AG04450 (cell line): ENCODE measurements at regions not wholly inside any gene's neighbourhood (a gene's known extent, or its start where the extent isn't known, plus 50 kb on each side); places are given as distances from the start of the nearest gene placed in this dataset.
"Not testable (repeated sequence)": the region's sequence is repeated elsewhere in the genome, so short reads cannot be mapped to it uniquely, and the experiment has no call there.

Experiments
- CTCF ChIA-PET: fragments of 300-600, 350-600 bp; formaldehyde crosslinking; extraction: SDS; loops from one replicate; lab custom pipeline; 2022; ENCODE audit warnings: antibody characterized with exemption, inconsistent platforms; lab: Charles Lee
- POLR2A ChIA-PET: fragments of 350-600 bp; formaldehyde crosslinking; extraction: SDS; loops from one replicate; lab custom pipeline; 2021; ENCODE audit warnings: antibody characterized with exemption, inconsistent platforms; lab: Yijun Ruan, JAX
- DNase-seq: peaks from one replicate; pipeline ENCODE4 v3.0.0-alpha.2; 2011; ENCODE audit warnings: low read depth, low spot score
- H3K27ac ChIP-seq: one replicate; pipeline ENCODE4 v1.5.1; 2012; ENCODE audit warnings: low read depth, low read length, control low read depth
- H3K27me3 ChIP-seq: one replicate; pipeline ENCODE4 v1.6.0; 2012; ENCODE audit warnings: low read length; ENCODE audit not compliant: control insufficient read depth, insufficient read depth
- H3K4me3 ChIP-seq: 2 replicates; pipeline ENCODE4 v1.5.1; 2011; ENCODE audit warnings: mild to moderate bottlenecking, low read depth, low read length, control low read depth
- H3K9me3 ChIP-seq: 2 replicates; pipeline ENCODE4 v1.5.1; 2012; ENCODE audit warnings: low read length; ENCODE audit not compliant: control insufficient read depth, insufficient read depth
- TF ChIP-seq, protein P1 (sequence below): IDR thresholded peaks from 2 replicates; pipeline ENCODE4 v1.5.1; 2011; ENCODE audit warnings: low read depth, low read length, control low read depth, inconsistent platforms

DNA sequence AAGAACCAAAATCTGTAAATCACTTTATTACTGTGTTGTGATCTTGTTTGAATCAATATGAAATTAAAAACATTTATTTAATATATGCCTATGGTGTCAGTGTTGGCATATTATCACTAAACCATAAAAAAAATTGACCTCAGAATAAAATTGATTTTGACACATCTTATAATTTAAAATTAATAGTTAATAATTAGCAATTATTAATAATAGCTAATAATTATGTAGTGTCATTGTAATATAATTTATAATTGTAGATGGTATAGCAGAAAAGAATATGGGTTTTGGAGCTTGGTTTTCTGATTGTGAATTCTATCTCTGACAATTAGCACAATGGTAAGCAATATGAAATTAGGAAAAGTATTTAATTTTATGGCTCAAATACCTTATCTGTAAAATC is 89.4 kb upstream of the CNTNAP2 start:
- TF ChIP-seq, protein P1, sequence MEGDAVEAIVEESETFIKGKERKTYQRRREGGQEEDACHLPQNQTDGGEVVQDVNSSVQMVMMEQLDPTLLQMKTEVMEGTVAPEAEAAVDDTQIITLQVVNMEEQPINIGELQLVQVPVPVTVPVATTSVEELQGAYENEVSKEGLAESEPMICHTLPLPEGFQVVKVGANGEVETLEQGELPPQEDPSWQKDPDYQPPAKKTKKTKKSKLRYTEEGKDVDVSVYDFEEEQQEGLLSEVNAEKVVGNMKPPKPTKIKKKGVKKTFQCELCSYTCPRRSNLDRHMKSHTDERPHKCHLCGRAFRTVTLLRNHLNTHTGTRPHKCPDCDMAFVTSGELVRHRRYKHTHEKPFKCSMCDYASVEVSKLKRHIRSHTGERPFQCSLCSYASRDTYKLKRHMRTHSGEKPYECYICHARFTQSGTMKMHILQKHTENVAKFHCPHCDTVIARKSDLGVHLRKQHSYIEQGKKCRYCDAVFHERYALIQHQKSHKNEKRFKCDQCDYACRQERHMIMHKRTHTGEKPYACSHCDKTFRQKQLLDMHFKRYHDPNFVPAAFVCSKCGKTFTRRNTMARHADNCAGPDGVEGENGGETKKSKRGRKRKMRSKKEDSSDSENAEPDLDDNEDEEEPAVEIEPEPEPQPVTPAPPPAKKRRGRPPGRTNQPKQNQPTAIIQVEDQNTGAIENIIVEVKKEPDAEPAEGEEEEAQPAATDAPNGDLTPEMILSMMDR, result no peak
- H3K4me3 ChIP-seq, result no peak overlapping the region
- peaks cover 7% of the 10 kb centered on the region for H3K9me3 ChIP-seq
- ChIA-PET CTCF (no interaction called here), POLR2A (no interaction called here)
- H3K27me3 ChIP-seq, result no peaks in the 10 kb centered on the region
- no peak for DNase-seq
- no peak overlapping the region for H3K27ac ChIP-seq

DNA sequence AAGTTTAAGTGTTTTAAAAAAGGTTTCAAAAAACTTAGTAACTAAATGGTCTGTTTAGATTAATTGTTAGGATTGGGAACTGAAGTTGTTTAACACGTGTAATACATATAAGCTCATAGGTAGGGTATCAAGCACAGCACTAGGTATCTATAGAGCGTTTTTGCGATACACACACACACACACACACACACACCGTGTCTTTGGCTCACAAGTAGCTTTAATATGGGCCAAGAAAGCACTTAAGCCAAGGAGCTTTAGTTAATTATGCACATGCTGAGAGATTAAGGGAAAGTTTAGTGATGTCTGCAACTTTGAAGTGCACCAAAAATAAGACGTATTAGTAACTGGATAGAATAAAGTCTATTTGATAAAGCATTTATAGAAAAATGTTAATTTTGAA is 93.8 kb upstream of the CNTNAP2 start:
- H3K4me3 ChIP-seq, result no peak overlapping the region

DNA sequence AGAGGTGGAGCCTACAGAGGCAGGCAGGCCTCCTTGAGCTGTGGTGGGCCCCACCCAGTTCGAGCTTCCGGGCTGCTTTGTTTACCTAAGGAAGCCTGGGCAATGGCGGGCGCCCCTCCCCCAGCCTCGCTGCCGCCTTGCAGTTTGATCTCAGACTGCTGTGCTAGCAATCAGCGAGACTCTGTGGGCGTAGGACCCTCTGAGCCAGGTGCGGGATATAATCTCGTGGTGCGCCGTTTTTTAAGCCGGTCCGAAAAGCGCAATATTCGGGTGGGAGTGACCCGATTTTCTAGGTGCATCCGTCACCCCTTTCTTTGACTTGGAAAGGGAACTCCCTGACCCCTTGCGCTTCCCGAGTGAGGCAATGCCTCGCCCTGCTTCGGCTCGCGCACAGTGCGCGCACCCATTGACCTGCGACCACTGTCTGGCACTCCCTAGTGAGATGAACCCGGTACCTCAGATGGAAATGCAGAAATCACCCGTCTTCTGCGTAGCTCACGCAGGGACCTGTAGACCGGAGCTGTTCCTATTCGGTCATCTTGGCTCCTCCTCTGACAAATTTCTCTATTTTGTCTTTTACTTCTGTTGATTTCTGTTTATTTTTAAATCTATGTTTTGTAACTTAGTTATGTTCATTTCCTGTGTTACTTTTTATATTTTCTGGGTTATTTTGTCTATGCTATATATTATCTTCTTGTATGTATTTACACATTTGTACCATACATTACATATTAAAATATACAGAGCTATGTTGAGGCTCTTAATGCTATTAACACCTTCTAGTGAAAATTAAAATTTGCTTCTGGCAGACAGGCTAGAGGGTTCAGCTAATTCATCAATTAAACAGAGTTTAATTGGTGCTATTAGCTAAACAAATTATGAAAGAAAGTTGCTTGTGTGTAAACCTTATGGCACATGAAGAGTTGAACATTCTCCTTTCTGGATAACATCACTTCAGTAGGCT is 97.3 kb upstream of the CNTNAP2 start:
- H3K27ac ChIP-seq, H3K4me3 ChIP-seq, H3K9me3 ChIP-seq, CTCF ChIA-PET, POLR2A ChIA-PET, H3K27me3 ChIP-seq, DNase-seq: not testable (repeated sequence)

More for the DNA sequence above, 93.8 kb upstream of the CNTNAP2 start:
- Histone ChIP-seq H3K27ac (no peak overlapping the region), H3K27me3 (no peaks in the 10 kb centered on the region), H3K9me3 (peaks cover 7% of the 10 kb centered on the region)
- POLR2A ChIA-PET, result no interaction called here
- DNase-seq, result no peak
- CTCF ChIA-PET, result no interaction called here
- TF ChIP-seq, protein P1, result no peak

DNA sequence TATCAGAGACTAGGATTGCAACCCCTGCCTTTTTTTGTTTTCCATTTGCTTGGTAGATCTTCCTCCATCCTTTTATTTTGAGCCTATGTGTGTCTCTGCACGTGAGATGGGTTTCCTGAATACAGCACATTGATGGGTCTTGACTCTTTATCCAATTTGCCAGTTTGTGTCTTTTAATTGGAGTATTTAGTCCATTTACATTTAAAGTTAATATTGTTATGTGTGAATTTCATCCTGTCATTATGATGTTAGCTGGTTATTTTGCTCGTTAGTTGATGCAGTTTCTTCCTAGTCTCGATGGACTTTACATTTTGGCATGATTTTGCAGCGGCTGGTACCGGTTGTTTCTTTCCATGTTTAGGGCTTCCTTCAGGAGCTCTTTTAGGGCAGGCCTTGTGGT is 99.2 kb upstream of the CNTNAP2 start:
- H3K4me3 ChIP-seq, H3K27me3 ChIP-seq, POLR2A ChIA-PET, H3K9me3 ChIP-seq, CTCF ChIA-PET, DNase-seq, H3K27ac ChIP-seq: not testable (repeated sequence)

GRCh38 chr7:146014154-146014553 is 102.4 kb upstream of the CNTNAP2 start:
- H3K9me3 ChIP-seq, H3K27me3 ChIP-seq, H3K4me3 ChIP-seq, CTCF ChIA-PET, POLR2A ChIA-PET, DNase-seq, H3K27ac ChIP-seq: not testable (repeated sequence)

GRCh38 chr7:146008293-146008692 is 108.3 kb upstream of the CNTNAP2 start:
- Histone ChIP-seq H3K9me3 (peaks cover 4% of the 10 kb centered on the region; the same call in 1 of the 2 replicates), H3K27me3 (no peaks in the 10 kb centered on the region), H3K4me3 (no peak overlapping the region), H3K27ac (no peak overlapping the region)
- POLR2A ChIA-PET, result interaction anchor here (0.7 kb wide), 1 partner anchor 637 kb away, joined by 13 read pairs; no protein-coding TSS in a partner anchor
- TF ChIP-seq, protein P1, result no peak
- no peak for DNase-seq
- CTCF ChIA-PET, result no interaction called here
